Liver (tissue), 8 donors: ENCODE measurements at regions not wholly inside any gene's neighbourhood (a gene's known extent, or its start where the extent isn't known, plus 50 kb on each side); places are given as distances from the start of the nearest gene placed in this dataset.

ENCODE experiments used
- DNase-seq: peaks from one replicate; pipeline ENCODE4 v3.0.0-alpha.2; 2017; ENCODE audit warnings: low spot score
- H3K27ac ChIP-seq, 2 donors: one replicate each; pipeline ENCODE4 v1.7.0; 2013; ENCODE audit warnings: inconsistent platforms in 2 of 2, low read length in 2 of 2, control low read depth in 1 of 2, low read depth in 1 of 2, mild to moderate bottlenecking in 1 of 2
- H3K27me3 ChIP-seq, 4 donors: one replicate each; pipeline versions ENCODE4 v1.6.1 to v1.7.0; 2013; ENCODE audit warnings: low read length in 3 of 4, inconsistent platforms in 1 of 4, mild to moderate bottlenecking in 1 of 4, moderate library complexity in 1 of 4; ENCODE audit not compliant: control insufficient read depth in 4 of 4, insufficient read depth in 4 of 4
- H3K36me3 ChIP-seq, 4 donors: one replicate each; pipeline versions ENCODE4 v1.6.1 to v1.7.0; 2013; ENCODE audit warnings: low read length in 3 of 4, mild to moderate bottlenecking in 3 of 4, low read depth in 1 of 4, moderate library complexity in 1 of 4; ENCODE audit not compliant: control insufficient read depth in 4 of 4, insufficient read depth in 3 of 4
- H3K4me1 ChIP-seq, 4 donors: one replicate each; pipeline versions ENCODE4 v1.6.1 to v1.7.0; 2013; ENCODE audit warnings: low read length in 3 of 4, mild to moderate bottlenecking in 3 of 4, moderate library complexity in 1 of 4; ENCODE audit not compliant: control insufficient read depth in 4 of 4, insufficient read depth in 4 of 4
- H3K4me3 ChIP-seq, 3 donors: one replicate each; pipeline versions ENCODE4 v1.6.1 to v1.7.0; 2013; ENCODE audit warnings: low read length in 3 of 3, control low read depth in 1 of 3, low read depth in 1 of 3, mild to moderate bottlenecking in 1 of 3
- H3K9ac ChIP-seq, 2 donors: one replicate each; pipeline ENCODE4 v1.7.0; 2013; ENCODE audit warnings: low read length in 2 of 2, mild to moderate bottlenecking in 2 of 2, moderate library complexity in 2 of 2, control low read depth in 1 of 2, low read depth in 1 of 2
- H3K9me3 ChIP-seq, 4 donors: one replicate each; pipeline versions ENCODE4 v1.6.1 to v1.7.0; 2013; ENCODE audit warnings: low read length in 3 of 4; ENCODE audit not compliant: control insufficient read depth in 4 of 4
- ATF3 ChIP-seq: IDR thresholded peaks from 2 replicates; pipeline ENCODE4 v1.6.1; 2016; ENCODE audit warnings: antibody characterized with exemption
- CTCF ChIP-seq: fragments of 150-350 bp; IDR thresholded peaks from 2 replicates; pipeline ENCODE4 v1.5.1; 2017; ENCODE audit warnings: improper control_type of control experiment, low read depth, low read length; ENCODE audit not compliant: missing input control
- GABPA ChIP-seq, 2 donors: IDR thresholded peaks in 1 of 2; conservative IDR thresholded peaks in 1 of 2; 2 replicates each; pipeline ENCODE4 v1.6.1; 2016; ENCODE audit warnings: antibody characterized with exemption in 2 of 2, mild to moderate bottlenecking in 1 of 2, moderate library complexity in 1 of 2
- JUND ChIP-seq, 2 donors: IDR thresholded peaks; 2 replicates each; pipeline ENCODE4 v1.6.1; 2016; ENCODE audit warnings: antibody characterized with exemption in 2 of 2
- RAD21 ChIP-seq, 2 donors: IDR thresholded peaks; 2 replicates each; pipeline ENCODE4 v1.6.1; 2016; ENCODE audit warnings: antibody characterized with exemption in 2 of 2, mild to moderate bottlenecking in 2 of 2
- RXRA ChIP-seq, 2 donors: IDR thresholded peaks; 2 replicates each; pipeline ENCODE4 v1.6.1; 2017 to 2018; ENCODE audit warnings: antibody characterized with exemption in 2 of 2, mild to moderate bottlenecking in 1 of 2
- WGBS: extraction: QIAGEN DNeasy Blood & Tissue Kit; methylation state at CpG from one replicate; pipeline ENCODE4 v1.1.7; 2013; 5-methylcytosine and 5-hydroxymethylcytosine counted together
- donor health status: healthy.
- donor health status: healthy.
- donor health status: healthy.
- donor health status: healthy.
- donor health status: healthy.

GRCh38 chr6:169831450-169832246 is 80.2 kb downstream of the ERMARD start:
- peak; percentile 80 for DNase-seq
- Histone ChIP-seq H3K27ac (peak overlapping the region; percentile 76 to 78), H3K9me3 (no peaks in the 10 kb centered on the region), H3K4me3 (no peak overlapping the region), H3K36me3 (no peaks in the 10 kb centered on the region), H3K27me3 (no peaks in the 10 kb centered on the region), H3K4me1 (peaks cover 0 to 16% (median 12%) of the 10 kb centered on the region in 4 donors), H3K9ac (peak overlapping the region in 1 of 2 donors; percentile 52)
- TF ChIP-seq RXRA (IDR thresholded peaks at IDR 0.05), result peak in 1 of 2 donors; percentile 32
- peak; percentile 97 for TF ChIP-seq CTCF
- peak; percentile 99 to 100 for TF ChIP-seq RAD21 (IDR thresholded peaks at IDR 0.05)
- no peak for TF ChIP-seq JUND (IDR thresholded peaks at IDR 0.05)
- TF ChIP-seq GABPA (IDR thresholded peaks at IDR 0.05 in 1 of 2, conservative IDR thresholded peaks at IDR 0.05 in 1 of 2), result no peak
- TF ChIP-seq ATF3, result peak; percentile 52
- WGBS, result 30% methylated on average over 32 of the region's 32 CpGs
